AG04450 (cell line): ENCODE measurements at regions not wholly inside any gene's neighbourhood (a gene's known extent, or its start where the extent isn't known, plus 50 kb on each side); places are given as distances from the start of the nearest gene placed in this dataset.

Experiments
- CTCF ChIA-PET: fragments of 300-600, 350-600 bp; formaldehyde crosslinking; extraction: SDS; loops from one replicate; lab custom pipeline; 2022; ENCODE audit warnings: antibody characterized with exemption, inconsistent platforms; lab: Charles Lee
- POLR2A ChIA-PET: fragments of 350-600 bp; formaldehyde crosslinking; extraction: SDS; loops from one replicate; lab custom pipeline; 2021; ENCODE audit warnings: antibody characterized with exemption, inconsistent platforms; lab: Yijun Ruan, JAX
- DNase-seq: peaks from one replicate; pipeline ENCODE4 v3.0.0-alpha.2; 2011; ENCODE audit warnings: low read depth, low spot score
- H3K27ac ChIP-seq: one replicate; pipeline ENCODE4 v1.5.1; 2012; ENCODE audit warnings: low read depth, low read length, control low read depth
- H3K27me3 ChIP-seq: one replicate; pipeline ENCODE4 v1.6.0; 2012; ENCODE audit warnings: low read length; ENCODE audit not compliant: control insufficient read depth, insufficient read depth
- H3K4me3 ChIP-seq: 2 replicates; pipeline ENCODE4 v1.5.1; 2011; ENCODE audit warnings: mild to moderate bottlenecking, low read depth, low read length, control low read depth
- H3K9me3 ChIP-seq: 2 replicates; pipeline ENCODE4 v1.5.1; 2012; ENCODE audit warnings: low read length; ENCODE audit not compliant: control insufficient read depth, insufficient read depth
- CTCF ChIP-seq: IDR thresholded peaks from 2 replicates; pipeline ENCODE4 v1.5.1; 2011; ENCODE audit warnings: low read depth, low read length, control low read depth, inconsistent platforms

- no peak for DNase-seq
- no peak overlapping the region for H3K27ac ChIP-seq
- no peaks in the 10 kb centered on the region for H3K27me3 ChIP-seq
- H3K9me3 ChIP-seq, result no peaks in the 10 kb centered on the region
- no peak for TF ChIP-seq CTCF
- ChIA-PET CTCF (no interaction called here), POLR2A (no interaction called here)
- no peak overlapping the region for H3K4me3 ChIP-seq
Measured at GRCh38 chr1:219050822-219051125, 122.9 kb upstream of the LYPLAL1 start.

GRCh38 chr1:219051547-219051946, 122.1 kb upstream of the LYPLAL1 start:
- ChIA-PET CTCF (no interaction called here), POLR2A (no interaction called here)
- TF ChIP-seq CTCF, result no peak
- no peak for DNase-seq
- no peaks in the 10 kb centered on the region for H3K9me3 ChIP-seq
- H3K27ac ChIP-seq, result no peak overlapping the region
- no peaks in the 10 kb centered on the region for H3K27me3 ChIP-seq
- no peak overlapping the region for H3K4me3 ChIP-seq

- no peak for TF ChIP-seq CTCF
- no peak overlapping the region for H3K27ac ChIP-seq
- no peak for DNase-seq
- no peak overlapping the region for H3K4me3 ChIP-seq
- ChIA-PET CTCF (no interaction called here), POLR2A (no interaction called here)
- no peaks in the 10 kb centered on the region for H3K9me3 ChIP-seq
- no peaks in the 10 kb centered on the region for H3K27me3 ChIP-seq
Measured at GRCh38 chr1:219058891-219059820, 114.5 kb upstream of the LYPLAL1 start.

- Histone ChIP-seq H3K4me3 (no peak overlapping the region), H3K27me3 (no peaks in the 10 kb centered on the region), H3K27ac (no peak overlapping the region), H3K9me3 (no peaks in the 10 kb centered on the region)
- ChIA-PET CTCF (no interaction called here), POLR2A (no interaction called here)
- TF ChIP-seq CTCF, result no peak
- no peak for DNase-seq
Measured at GRCh38 chr1:219060798-219061197, 112.9 kb upstream of the LYPLAL1 start.

- ChIA-PET POLR2A (no interaction called here), CTCF (interaction anchor here (0.6 to 0.7 kb wide), 2 partner anchors 159 to 763 kb away, joined by 3 read pairs; no protein-coding TSS in a partner anchor)
- H3K4me3 ChIP-seq, result no peak overlapping the region
- DNase-seq, result no peak
- H3K9me3 ChIP-seq, result no peaks in the 10 kb centered on the region
- H3K27me3 ChIP-seq, result no peaks in the 10 kb centered on the region
- no peak overlapping the region for H3K27ac ChIP-seq
- TF ChIP-seq CTCF, result no peak
Measured at GRCh38 chr1:219062161-219062560, 111.5 kb upstream of the LYPLAL1 start.
